GM19468 (cell line): ENCODE measurements at regions not wholly inside any gene's neighbourhood (a gene's known extent, or its start where the extent isn't known, plus 50 kb on each side); places are given as distances from the start of the nearest gene placed in this dataset.

ENCODE experiments used
- ATAC-seq: cut with Tn5 transposase; IDR thresholded peaks from one replicate; pipeline ENCODE4 v1.9.1; 2021; ENCODE audit warnings: mild to moderate bottlenecking, moderate library complexity, moderate number of reproducible peaks; ENCODE audit not compliant: unreplicated experiment; ENCODE audit errors: extremely low read depth

DNA sequence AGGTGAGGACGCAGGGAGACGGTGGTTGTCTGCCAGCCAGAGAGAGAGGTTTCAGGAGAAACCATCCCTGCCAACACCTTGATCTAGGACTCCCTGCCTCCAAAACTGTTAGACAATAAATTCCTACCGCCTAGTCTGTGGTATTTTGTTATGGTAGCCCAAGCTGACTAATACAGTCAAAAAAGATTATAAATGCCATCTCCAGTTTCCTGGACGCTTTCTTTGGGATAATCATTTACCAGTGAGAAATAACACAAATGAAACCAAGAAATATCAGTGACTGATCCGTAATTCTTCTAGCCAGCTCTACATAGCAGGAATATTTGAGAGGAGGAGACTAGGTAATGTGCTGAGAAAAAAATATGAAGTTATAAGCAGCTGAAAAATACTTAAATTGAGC, 707.8 kb upstream of the LMCD1 start:
- no peak for ATAC-seq

GRCh38 chr3:7798276-7798675, 703.3 kb upstream of the LMCD1 start:
- ATAC-seq = no peak

- ATAC-seq = no peak
These were observed 701.4 kb upstream of the LMCD1 start for GRCh38 chr3:7800006-7800780.

GRCh38 chr3:7812490-7812889, 689.1 kb upstream of the LMCD1 start:
- ATAC-seq = no peak

DNA sequence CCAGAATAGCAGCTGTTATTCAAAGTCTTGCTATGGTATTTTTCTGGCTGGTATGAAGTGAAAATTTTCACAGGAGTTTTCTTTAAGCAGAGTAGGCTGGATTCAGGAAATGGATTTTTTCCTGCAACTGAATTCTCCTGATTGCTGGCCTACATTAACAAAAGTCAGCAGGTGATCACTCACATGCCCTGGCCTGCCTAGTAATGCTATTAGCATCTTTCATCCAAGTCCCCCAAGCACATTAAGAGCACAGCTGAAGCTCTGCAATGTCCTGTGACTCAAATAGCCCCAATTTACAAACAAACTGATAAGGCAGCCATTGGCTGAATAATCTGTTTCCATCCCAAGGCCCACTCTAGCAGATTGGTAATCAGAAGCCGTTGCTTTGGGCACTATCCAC, 688.3 kb upstream of the LMCD1 start:
- ATAC-seq = no peak

GRCh38 chr3:7817239-7817638, 684.4 kb upstream of the LMCD1 start:
- no peak for ATAC-seq

- no peak for ATAC-seq
These were observed 680.7 kb upstream of the LMCD1 start for GRCh38 chr3:7820969-7821368.

DNA sequence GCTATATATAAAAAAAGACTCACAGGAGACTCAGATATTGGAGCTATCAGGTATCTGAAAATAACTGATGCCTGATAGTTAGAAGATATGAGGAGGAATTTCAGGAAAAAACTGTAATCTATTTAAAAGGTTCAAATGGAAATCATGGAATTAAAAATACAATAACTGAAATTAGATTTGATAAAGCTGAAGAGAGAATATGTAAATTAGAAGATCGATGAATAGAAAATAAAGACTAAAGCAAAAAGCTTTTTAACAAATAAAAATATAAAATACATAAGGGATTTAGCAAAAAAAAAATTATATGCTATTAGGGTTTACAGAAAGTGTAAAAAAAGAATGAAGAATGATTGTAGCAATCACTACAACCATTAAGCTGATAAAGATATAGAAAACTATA, 679.8 kb upstream of the LMCD1 start:
- no peak for ATAC-seq

DNA sequence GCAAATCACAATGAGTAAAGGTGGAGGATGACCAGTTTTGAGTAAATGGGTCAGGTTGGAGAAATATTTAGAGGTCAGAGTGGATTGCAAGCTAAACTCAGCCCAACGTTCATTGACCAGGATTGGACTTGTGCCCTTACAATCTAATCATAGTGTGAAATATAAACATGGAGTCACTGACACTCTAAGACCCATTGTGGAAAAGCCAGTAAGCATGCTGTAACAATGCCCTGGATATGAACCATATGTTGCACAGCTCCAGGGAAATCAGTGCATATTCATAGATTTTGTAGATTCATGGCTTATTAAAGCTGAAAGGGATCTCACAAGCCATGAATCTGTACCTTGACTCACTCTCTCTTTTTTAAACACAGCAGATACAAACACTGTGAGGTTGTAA, 660.2 kb upstream of the LMCD1 start:
- ATAC-seq = no peak

- ATAC-seq = no peak
These were observed 658.2 kb upstream of the LMCD1 start for GRCh38 chr3:7843441-7843840.

- ATAC-seq = no peak
These were observed 654.6 kb upstream of the LMCD1 start for GRCh38 chr3:7847021-7847420.

DNA sequence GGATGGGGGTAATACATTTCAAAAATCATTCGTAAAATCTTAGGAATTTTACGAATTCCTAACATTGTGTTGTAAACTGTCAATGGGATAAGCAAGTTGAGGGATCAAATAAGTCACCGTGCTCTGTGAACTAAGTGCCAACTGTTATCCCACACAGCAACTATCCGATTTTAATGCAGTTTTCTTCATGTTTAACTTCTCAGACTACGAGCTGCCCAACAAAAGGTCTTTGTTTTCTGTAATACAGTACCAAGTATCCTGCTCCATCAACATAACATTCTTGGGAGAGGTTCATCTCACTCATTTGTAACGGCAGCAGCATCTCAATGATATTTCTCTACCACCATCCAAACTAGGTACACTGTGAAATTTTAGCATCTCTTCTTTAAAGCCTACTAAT, 654.1 kb upstream of the LMCD1 start:
- no peak for ATAC-seq

- no peak for ATAC-seq
These were observed 647.4 kb upstream of the LMCD1 start for GRCh38 chr3:7854266-7854665.

- ATAC-seq = no peak
These were observed 646.9 kb upstream of the LMCD1 start for GRCh38 chr3:7854721-7855120.

- no peak for ATAC-seq
These were observed 636.0 kb upstream of the LMCD1 start for GRCh38 chr3:7865611-7866010.

DNA sequence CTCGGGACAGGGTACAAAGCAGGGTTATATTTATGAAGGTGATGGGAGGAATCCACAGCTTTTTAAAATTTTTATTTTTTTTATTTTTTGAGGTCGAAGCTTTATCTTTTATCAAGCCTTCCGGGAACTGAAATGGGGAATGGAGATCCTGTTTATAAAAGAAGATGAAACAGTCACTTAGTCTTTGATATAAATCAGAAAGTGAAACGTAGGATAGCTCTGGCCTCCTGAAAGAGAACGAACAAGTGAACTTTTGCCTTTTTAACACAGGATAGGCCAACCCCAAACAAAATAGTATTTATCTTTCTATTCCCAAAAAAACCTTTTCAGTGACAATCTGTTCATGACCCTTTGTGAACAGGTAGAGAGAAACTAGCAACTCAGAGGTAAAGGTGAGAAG, 634.0 kb upstream of the LMCD1 start:
- ATAC-seq = no peak

DNA sequence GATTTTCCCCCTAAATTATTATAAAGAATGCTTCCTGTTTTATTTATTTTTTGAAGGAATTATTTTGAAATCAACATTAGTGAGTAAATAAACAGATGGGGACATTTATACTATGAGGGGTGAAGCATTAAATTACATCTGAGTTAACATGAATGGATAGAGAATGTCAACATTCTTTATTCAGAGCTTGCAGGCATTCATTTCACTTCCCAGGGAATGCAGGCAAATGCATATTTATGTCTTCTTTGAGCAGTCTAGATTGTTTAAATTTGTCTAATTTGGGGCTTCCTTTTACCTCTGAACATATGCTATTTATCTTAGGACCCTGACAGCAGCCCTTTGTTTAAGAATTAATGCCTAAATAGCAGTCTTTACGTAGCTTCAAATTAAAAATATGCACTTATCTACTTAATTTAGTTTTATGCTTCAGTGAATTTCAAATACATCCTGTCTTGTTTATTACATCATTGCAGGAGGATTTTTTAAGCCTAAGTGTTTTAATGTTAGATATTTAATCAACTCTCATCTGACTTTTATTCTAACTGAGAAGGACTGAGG, 630.5 kb upstream of the LMCD1 start:
- no peak for ATAC-seq

DNA sequence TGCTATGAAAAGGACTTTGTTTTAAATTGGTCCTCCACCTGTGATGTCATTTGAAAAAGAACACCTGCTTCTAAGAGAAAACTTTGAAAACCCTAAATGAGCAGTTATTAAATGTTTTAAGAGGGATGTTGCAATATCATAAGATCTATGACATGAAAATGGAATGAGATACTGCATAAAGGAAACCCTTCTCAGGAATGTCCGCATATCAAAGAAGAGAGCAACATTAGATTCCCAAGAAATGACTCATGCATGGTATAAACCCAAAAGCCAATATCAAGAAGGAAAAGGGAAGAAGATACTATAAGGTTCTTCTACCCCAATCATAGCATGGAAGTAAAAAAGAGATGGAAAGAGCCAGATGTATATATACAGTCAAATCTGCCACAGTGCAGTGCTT, 627.5 kb upstream of the LMCD1 start:
- no peak for ATAC-seq

DNA sequence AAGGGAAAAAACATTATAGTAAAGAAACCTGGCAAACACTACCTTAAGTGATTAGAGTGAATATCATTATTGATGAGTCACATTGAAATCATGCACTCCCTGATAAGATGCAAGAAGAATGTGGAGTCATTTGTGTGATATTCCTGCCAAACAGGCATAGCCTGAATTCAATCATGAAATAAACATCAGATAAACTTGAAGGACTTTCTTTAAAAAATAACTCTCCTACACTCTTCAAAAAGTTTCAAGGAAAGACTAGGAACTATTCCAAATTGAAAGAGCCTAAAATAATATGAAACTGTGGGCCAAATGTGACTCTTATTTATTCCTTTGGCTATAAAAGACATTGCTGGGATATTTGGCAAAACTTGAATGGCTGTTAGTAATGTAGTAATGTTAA, 625.7 kb upstream of the LMCD1 start:
- no peak for ATAC-seq

DNA sequence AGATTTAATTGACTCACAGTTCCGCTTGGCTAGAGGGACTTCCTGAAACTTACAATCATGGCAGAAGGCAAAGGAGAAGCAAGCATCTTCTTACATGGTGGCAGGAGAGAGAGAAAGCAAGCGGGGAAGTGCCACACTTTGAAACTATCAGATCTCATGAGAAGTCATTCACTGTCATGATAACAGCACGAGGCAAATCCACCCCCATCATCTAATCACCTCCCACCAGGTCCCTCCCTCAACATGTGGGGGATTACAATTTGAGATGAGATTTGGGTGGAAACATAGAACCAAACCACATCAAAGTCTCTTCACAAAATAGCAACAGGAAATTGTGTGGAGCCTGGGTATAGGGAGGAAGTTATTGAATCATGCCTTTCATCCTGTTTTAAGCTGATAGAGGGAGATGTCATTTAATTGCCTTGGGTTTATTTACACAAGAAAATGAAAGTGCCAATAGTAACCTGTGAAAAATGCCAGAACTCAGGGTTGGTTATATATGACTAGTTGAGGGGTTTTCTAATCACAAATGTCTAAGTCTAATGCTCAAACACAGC, 624.8 kb upstream of the LMCD1 start:
- ATAC-seq = no peak

- no peak for ATAC-seq
These were observed 624.3 kb upstream of the LMCD1 start for GRCh38 chr3:7877312-7877711.

- no peak for ATAC-seq
These were observed 622.1 kb upstream of the LMCD1 start for GRCh38 chr3:7879572-7879971.
